OCI-LY1 (cell line): ENCODE measurements at regions not wholly inside any gene's neighbourhood (a gene's known extent, or its start where the extent isn't known, plus 50 kb on each side); places are given as distances from the start of the nearest gene placed in this dataset.

Experiments used
- H2AFZ ChIP-seq: fragments of 200-600 bp; sonication (generic), shearing (Covaris generic); 2 replicates; pipeline ENCODE4 v1.6.0; 2014; ENCODE audit warnings: antibody characterized with exemption, mild to moderate bottlenecking, low read length
- H3F3A ChIP-seq: fragments of 200-600 bp; sonication (generic), shearing (Covaris generic); 2 replicates; pipeline ENCODE4 v1.6.0; 2014; ENCODE audit warnings: mild to moderate bottlenecking, antibody characterized with exemption, low read length, moderate library complexity; ENCODE audit not compliant: insufficient read depth
- H3K27ac ChIP-seq: fragments of 200-600 bp; sonication (generic); 2 replicates; pipeline ENCODE4 v1.5.1; 2014; ENCODE audit warnings: low read length, mixed run types, mild to moderate bottlenecking, low read depth; ENCODE audit not compliant: poor library complexity, severe bottlenecking
- H3K27me3 ChIP-seq: fragments of 200-600 bp; sonication (generic); 2 replicates; pipeline ENCODE4 v1.6.0; 2014; ENCODE audit warnings: antibody characterized with exemption, mild to moderate bottlenecking, low read length, moderate library complexity; ENCODE audit not compliant: insufficient read depth
- H3K36me3 ChIP-seq: fragments of 200-600 bp; sonication (generic); 2 replicates; pipeline ENCODE4 v1.6.1; 2014; ENCODE audit warnings: mild to moderate bottlenecking, antibody characterized with exemption, low read length, moderate library complexity, mixed read lengths; ENCODE audit not compliant: insufficient read depth
- H3K4me1 ChIP-seq: fragments of 200-600 bp; sonication (generic); 2 replicates; pipeline ENCODE4 v1.5.1; 2014; ENCODE audit warnings: mild to moderate bottlenecking, low read length, moderate library complexity; ENCODE audit not compliant: insufficient read depth, severe bottlenecking
- H3K4me2 ChIP-seq: fragments of 200-600 bp; sonication (generic), shearing (Covaris generic); 2 replicates; pipeline ENCODE4 v1.6.1; 2014; ENCODE audit warnings: low read length
- H3K4me3 ChIP-seq: fragments of 200-600 bp; sonication (generic); 2 replicates; pipeline ENCODE4 v1.5.1; 2014; ENCODE audit warnings: low read length, low read depth, mild to moderate bottlenecking, mixed read lengths; ENCODE audit not compliant: poor library complexity, severe bottlenecking
- H3K79me2 ChIP-seq: fragments of 200-600 bp; shearing (Covaris generic); 2 replicates; pipeline ENCODE4 v1.6.1; 2016; ENCODE audit warnings: mixed run types, low read length, mixed read lengths; ENCODE audit not compliant: insufficient read depth
- H3K9ac ChIP-seq: fragments of 200-600 bp; sonication (generic), shearing (Covaris generic); 2 replicates; pipeline ENCODE4 v1.6.1; 2014; ENCODE audit warnings: mild to moderate bottlenecking, low read length, mixed read lengths
- H3K9me2 ChIP-seq: fragments of 200-600 bp; sonication (generic), shearing (Covaris generic); 2 replicates; pipeline ENCODE4 v1.6.1; 2014; ENCODE audit warnings: low read depth, mild to moderate bottlenecking, low read length, mixed read lengths
- H3K9me3 ChIP-seq: fragments of 200-600 bp; shearing (Covaris generic); 2 replicates; pipeline ENCODE4 v1.6.1; 2014; ENCODE audit warnings: low read length, mixed read lengths
- H4K20me1 ChIP-seq: fragments of 200-600 bp; sonication (generic), shearing (Covaris generic); 2 replicates; pipeline ENCODE4 v1.6.0; 2016; ENCODE audit warnings: mild to moderate bottlenecking, low read length; ENCODE audit not compliant: insufficient read depth
- EZH2 ChIP-seq: fragments of 200-600 bp; sonication (generic), shearing (Covaris generic); IDR thresholded peaks from 2 replicates; pipeline ENCODE4 v1.8.0; 2017; ENCODE audit warnings: borderline replicate concordance, mixed run types, mild to moderate bottlenecking, antibody characterized with exemption, low read length, moderate library complexity, mixed read lengths
- TF ChIP-seq, protein P1 (sequence below): fragments of 200-600 bp; sonication (generic), shearing (Covaris generic); IDR thresholded peaks from 2 replicates; pipeline ENCODE4 v1.5.1; 2017; ENCODE audit warnings: mild to moderate bottlenecking, antibody characterized with exemption, low read length, moderate library complexity, mixed read lengths

DNA sequence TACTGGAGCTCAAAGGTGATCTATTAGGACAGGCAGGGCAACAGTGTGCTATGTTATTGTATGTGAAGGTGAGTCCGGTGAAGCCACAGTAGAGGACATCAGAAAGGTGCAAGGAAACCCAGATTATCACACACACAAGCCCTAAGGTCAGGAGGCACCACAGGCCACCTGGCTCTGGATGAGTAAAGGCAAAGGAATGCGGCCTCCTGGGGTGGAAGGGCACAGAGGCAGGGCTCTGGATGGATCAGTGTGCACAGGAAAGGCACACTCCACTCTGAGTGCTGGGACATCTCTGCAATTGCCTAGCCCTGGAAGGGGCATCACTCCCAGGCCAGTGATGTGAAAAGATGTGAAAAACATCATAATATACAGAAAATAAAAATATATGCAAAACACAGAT lies 683.5 kb downstream of the TRIML1 start:
- no peak overlapping the region for H3K4me2 ChIP-seq
- H3K79me2 ChIP-seq, result no peaks in the 10 kb centered on the region
- H2AFZ ChIP-seq, result no peak overlapping the region
- no peaks in the 10 kb centered on the region for H3F3A ChIP-seq
- H3K9me2 ChIP-seq, result no peaks in the 10 kb centered on the region
- H3K9ac ChIP-seq, result no peak overlapping the region
- no peak overlapping the region for H3K27ac ChIP-seq
- no peaks in the 10 kb centered on the region for H3K4me1 ChIP-seq
- no peak for TF ChIP-seq EZH2
- TF ChIP-seq, protein P1, sequence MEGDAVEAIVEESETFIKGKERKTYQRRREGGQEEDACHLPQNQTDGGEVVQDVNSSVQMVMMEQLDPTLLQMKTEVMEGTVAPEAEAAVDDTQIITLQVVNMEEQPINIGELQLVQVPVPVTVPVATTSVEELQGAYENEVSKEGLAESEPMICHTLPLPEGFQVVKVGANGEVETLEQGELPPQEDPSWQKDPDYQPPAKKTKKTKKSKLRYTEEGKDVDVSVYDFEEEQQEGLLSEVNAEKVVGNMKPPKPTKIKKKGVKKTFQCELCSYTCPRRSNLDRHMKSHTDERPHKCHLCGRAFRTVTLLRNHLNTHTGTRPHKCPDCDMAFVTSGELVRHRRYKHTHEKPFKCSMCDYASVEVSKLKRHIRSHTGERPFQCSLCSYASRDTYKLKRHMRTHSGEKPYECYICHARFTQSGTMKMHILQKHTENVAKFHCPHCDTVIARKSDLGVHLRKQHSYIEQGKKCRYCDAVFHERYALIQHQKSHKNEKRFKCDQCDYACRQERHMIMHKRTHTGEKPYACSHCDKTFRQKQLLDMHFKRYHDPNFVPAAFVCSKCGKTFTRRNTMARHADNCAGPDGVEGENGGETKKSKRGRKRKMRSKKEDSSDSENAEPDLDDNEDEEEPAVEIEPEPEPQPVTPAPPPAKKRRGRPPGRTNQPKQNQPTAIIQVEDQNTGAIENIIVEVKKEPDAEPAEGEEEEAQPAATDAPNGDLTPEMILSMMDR, result no peak
- no peaks in the 10 kb centered on the region for H3K36me3 ChIP-seq
- no peaks in the 10 kb centered on the region for H3K27me3 ChIP-seq
- H4K20me1 ChIP-seq, result no peaks in the 10 kb centered on the region
- H3K4me3 ChIP-seq, result no peak overlapping the region
- H3K9me3 ChIP-seq, result no peaks in the 10 kb centered on the region

DNA sequence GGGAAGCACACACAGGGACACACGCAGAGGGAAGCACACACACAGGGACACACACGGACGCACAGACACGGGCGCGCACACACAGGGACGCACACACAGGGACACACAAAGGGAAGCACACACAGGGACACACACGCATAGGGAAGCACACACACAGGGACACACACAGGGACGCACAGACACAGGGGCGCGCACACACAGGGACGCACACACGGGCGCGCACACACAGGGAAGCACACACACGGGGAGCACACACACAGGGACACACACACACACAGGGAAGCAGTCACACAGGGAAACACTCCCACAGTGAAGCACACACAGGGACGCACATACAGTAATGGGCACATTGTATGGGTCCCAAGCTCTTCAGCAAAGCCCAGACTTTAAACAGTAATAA lies 685.3 kb downstream of the TRIML1 start:
- no peaks in the 10 kb centered on the region for H3K9me2 ChIP-seq
- H3K9ac ChIP-seq, result no peak overlapping the region
- no peaks in the 10 kb centered on the region for H3K27me3 ChIP-seq
- no peak overlapping the region for H3K4me3 ChIP-seq
- no peak overlapping the region for H3K27ac ChIP-seq
- H3K4me2 ChIP-seq, result no peak overlapping the region
- no peaks in the 10 kb centered on the region for H3F3A ChIP-seq
- no peaks in the 10 kb centered on the region for H4K20me1 ChIP-seq
- H2AFZ ChIP-seq, result no peak overlapping the region
- H3K79me2 ChIP-seq, result no peaks in the 10 kb centered on the region
- no peaks in the 10 kb centered on the region for H3K4me1 ChIP-seq
- H3K9me3 ChIP-seq, result no peaks in the 10 kb centered on the region
- no peak for TF ChIP-seq EZH2
- TF ChIP-seq, protein P1, result no peak
- no peaks in the 10 kb centered on the region for H3K36me3 ChIP-seq

DNA sequence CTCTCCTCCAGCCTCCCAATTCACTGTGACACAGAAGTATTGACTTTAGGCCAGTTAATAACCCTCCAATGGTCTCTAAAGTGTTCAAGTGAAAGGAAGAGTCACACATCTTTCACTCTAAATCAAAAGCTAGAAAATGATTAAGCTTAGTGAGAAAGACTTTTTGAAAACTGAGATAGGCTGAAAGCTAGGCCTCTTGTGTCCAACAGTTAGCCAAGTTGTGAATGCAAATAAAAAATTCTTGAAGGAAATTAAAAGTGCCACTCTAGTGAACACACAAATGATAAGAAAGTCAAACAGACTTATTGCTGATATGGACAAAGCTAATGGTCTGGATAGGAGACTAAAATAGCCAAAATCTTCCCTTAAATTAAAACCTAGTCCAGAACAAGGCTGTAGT lies 687.2 kb downstream of the TRIML1 start:
- H3F3A ChIP-seq, result no peaks in the 10 kb centered on the region
- no peaks in the 10 kb centered on the region for H3K9me3 ChIP-seq
- no peaks in the 10 kb centered on the region for H3K36me3 ChIP-seq
- H3K27me3 ChIP-seq, result no peaks in the 10 kb centered on the region
- H3K4me3 ChIP-seq, result no peak overlapping the region
- H3K9ac ChIP-seq, result no peak overlapping the region
- H3K79me2 ChIP-seq, result no peaks in the 10 kb centered on the region
- H2AFZ ChIP-seq, result no peak overlapping the region
- TF ChIP-seq EZH2, result no peak
- TF ChIP-seq, protein P1, result no peak
- H3K27ac ChIP-seq, result no peak overlapping the region
- H3K9me2 ChIP-seq, result no peaks in the 10 kb centered on the region
- no peaks in the 10 kb centered on the region for H3K4me1 ChIP-seq
- no peak overlapping the region for H3K4me2 ChIP-seq
- no peaks in the 10 kb centered on the region for H4K20me1 ChIP-seq
